MM.1S (cell line): ENCODE measurements at regions not wholly inside any gene's neighbourhood (a gene's known extent, or its start where the extent isn't known, plus 50 kb on each side); places are given as distances from the start of the nearest gene placed in this dataset.

Source experiments
- DNase-seq: peaks from one replicate; pipeline ENCODE4 v3.0.0-alpha.2; 2015
- H2AFZ ChIP-seq: fragments of 300-600 bp; sonication (generic); 2 replicates; pipeline ENCODE4 v1.6.0; 2016; ENCODE audit warnings: antibody characterized with exemption, low read length
- H3F3A ChIP-seq: fragments of 300-600 bp; sonication (generic); 2 replicates; pipeline ENCODE4 v1.6.1; 2016; ENCODE audit warnings: mild to moderate bottlenecking, antibody characterized with exemption, low read length, moderate library complexity, mixed read lengths; ENCODE audit not compliant: insufficient read depth
- H3K27ac ChIP-seq: fragments of 300-600 bp; sonication (generic); 2 replicates; pipeline ENCODE4 v1.5.1; 2016; ENCODE audit warnings: mild to moderate bottlenecking, low read length
- H3K27me3 ChIP-seq: fragments of 300-600 bp; sonication (generic); replicated peaks from 2 replicates; pipeline ENCODE4 v1.6.0; 2016; ENCODE audit warnings: low read length; ENCODE audit not compliant: insufficient read depth
- H3K36me3 ChIP-seq: fragments of 300-600 bp; sonication (generic); replicated peaks from 2 replicates; pipeline ENCODE4 v1.6.1; 2016; ENCODE audit warnings: mild to moderate bottlenecking, low read length, mixed read lengths; ENCODE audit not compliant: insufficient read depth
- H3K4me1 ChIP-seq: fragments of 300-600 bp; sonication (generic); 2 replicates; pipeline ENCODE4 v1.6.1; 2016; ENCODE audit warnings: low read length, mixed read lengths
- H3K4me2 ChIP-seq: fragments of 300-600 bp; sonication (generic); 2 replicates; pipeline ENCODE4 v1.6.0; 2016; ENCODE audit warnings: low read depth, low read length
- H3K4me3 ChIP-seq: fragments of 300-600 bp; sonication (generic); 2 replicates; pipeline ENCODE4 v1.5.1; 2016; ENCODE audit warnings: low read length, mixed read lengths
- H3K79me2 ChIP-seq: fragments of 300-600 bp; sonication (generic); 2 replicates; pipeline ENCODE4 v1.6.1; 2016; ENCODE audit warnings: mixed run types, low read length, mixed read lengths
- H3K9ac ChIP-seq: fragments of 300-600 bp; sonication (generic); 2 replicates; pipeline ENCODE4 v1.6.1; 2016; ENCODE audit warnings: low read length, mixed read lengths
- H3K9me2 ChIP-seq: fragments of 300-600 bp; sonication (generic); replicated peaks from 2 replicates; pipeline ENCODE4 v1.6.1; 2016; ENCODE audit warnings: mild to moderate bottlenecking, low read length, mixed read lengths; ENCODE audit not compliant: insufficient read depth
- H3K9me3 ChIP-seq: fragments of 300-600 bp; sonication (generic); replicated peaks from 2 replicates; pipeline ENCODE4 v1.6.1; 2016; ENCODE audit warnings: mild to moderate bottlenecking, low read length, mixed read lengths; ENCODE audit not compliant: insufficient read depth
- H4K20me1 ChIP-seq: fragments of 300-600 bp; sonication (generic); 2 replicates; pipeline ENCODE4 v1.6.1; 2016; ENCODE audit warnings: mild to moderate bottlenecking, low read length, moderate library complexity, mixed read lengths; ENCODE audit not compliant: insufficient read depth
- CTCF ChIP-seq: fragments of 300-600 bp; sonication (generic); IDR thresholded peaks from 2 replicates; pipeline ENCODE4 v1.5.1; 2016; ENCODE audit warnings: antibody characterized with exemption, low read length, mixed read lengths
- EZH2 ChIP-seq: fragments of 300-600 bp; sonication (generic); optimal IDR thresholded peaks from 2 replicates; pipeline ENCODE3; 2017; ENCODE audit warnings: low read depth, mild to moderate bottlenecking, antibody characterized with exemption, low read length, mixed read lengths
- EZH2phosphoT487 ChIP-seq: fragments of 300-600 bp; sonication (generic); IDR thresholded peaks from 2 replicates; pipeline ENCODE4 v1.6.1; 2018; ENCODE audit warnings: antibody characterized with exemption, low read length

- Histone ChIP-seq H3K4me2 (no peak overlapping the region), H3K27me3 (no peaks in the 10 kb centered on the region), H3K27ac (no peak overlapping the region), H3K4me3 (no peak overlapping the region), H3K4me1 (no peaks in the 10 kb centered on the region), H3K9me3 (no peaks in the 10 kb centered on the region), H3K36me3 (no peaks in the 10 kb centered on the region), H3K9me2 (no peaks in the 10 kb centered on the region), H2AFZ (no peak overlapping the region), H3F3A (no peaks in the 10 kb centered on the region), H4K20me1 (no peaks in the 10 kb centered on the region), H3K9ac (no peak overlapping the region), H3K79me2 (no peaks in the 10 kb centered on the region)
- DNase-seq: no peak
- TF ChIP-seq EZH2phosphoT487 (no peak), CTCF (no peak), EZH2 (no peak)
Observed at GRCh38 chr2:133734716-133735495, 166.6 kb upstream of the NCKAP5 start.

GRCh38 chr2:133736674-133737073 is 168.4 kb upstream of the NCKAP5 start:
- no peak for DNase-seq
- Histone ChIP-seq H3K27me3 (no peaks in the 10 kb centered on the region), H3K4me1 (no peaks in the 10 kb centered on the region), H4K20me1 (no peaks in the 10 kb centered on the region), H3K79me2 (no peaks in the 10 kb centered on the region), H3K36me3 (no peaks in the 10 kb centered on the region), H3K4me2 (no peak overlapping the region), H3K9ac (no peak overlapping the region), H2AFZ (no peak overlapping the region), H3K9me2 (no peaks in the 10 kb centered on the region), H3K27ac (no peak overlapping the region), H3K9me3 (no peaks in the 10 kb centered on the region), H3K4me3 (no peak overlapping the region), H3F3A (no peaks in the 10 kb centered on the region)
- TF ChIP-seq CTCF (no peak), EZH2 (no peak), EZH2phosphoT487 (no peak)

- Histone ChIP-seq H3K4me3 (no peak overlapping the region), H3K9ac (no peak overlapping the region), H3K79me2 (no peaks in the 10 kb centered on the region), H3K4me2 (no peak overlapping the region), H3K9me2 (no peaks in the 10 kb centered on the region), H3K9me3 (no peaks in the 10 kb centered on the region), H2AFZ (no peak overlapping the region), H3K4me1 (no peaks in the 10 kb centered on the region), H3K27me3 (no peaks in the 10 kb centered on the region), H3K27ac (no peak overlapping the region), H3F3A (no peaks in the 10 kb centered on the region), H4K20me1 (no peaks in the 10 kb centered on the region), H3K36me3 (no peaks in the 10 kb centered on the region)
- TF ChIP-seq EZH2phosphoT487 (no peak), CTCF (no peak), EZH2 (no peak)
- DNase-seq: no peak
Observed at GRCh38 chr2:133737242-133737993, 169.2 kb upstream of the NCKAP5 start.
